Ovary (tissue), 7 donors: ENCODE measurements at regions not wholly inside any gene's neighbourhood (a gene's known extent, or its start where the extent isn't known, plus 50 kb on each side); places are given as distances from the start of the nearest gene placed in this dataset.
"Not testable (repeated sequence)": the region's sequence is repeated elsewhere in the genome, so short reads cannot be mapped to it uniquely, and the experiment has no call there.

Source experiments
- DNase-seq, 5 donors: peaks; one replicate each; pipeline ENCODE4 v3.0.0-alpha.2; 2019 to 2020
- H3K27ac ChIP-seq, 2 donors: fragments of 200-600 bp; one replicate each; pipeline versions ENCODE4 v1.5.1 to v1.8.0; 2019 to 2022
- H3K27me3 ChIP-seq: fragments of 200-600 bp; one replicate; pipeline ENCODE4 v1.8.0; 2022
- H3K36me3 ChIP-seq: fragments of 200-600 bp; sonication (generic); one replicate; pipeline ENCODE4 v1.5.1; 2019
- H3K4me1 ChIP-seq: one replicate; pipeline ENCODE4 v1.8.1; 2013; ENCODE audit warnings: mild to moderate bottlenecking, moderate library complexity; ENCODE audit not compliant: insufficient read depth
- H3K4me3 ChIP-seq: fragments of 200-600 bp; sonication (generic); one replicate; pipeline ENCODE4 v1.5.1; 2017
- H3K9me3 ChIP-seq, 2 donors: fragments of 200-600 bp in 1 of 2; sonication (generic) in 1 of 2; one replicate each; pipeline versions ENCODE4 v1.5.1 to v1.8.1; 2013 to 2019; ENCODE audit warnings: mild to moderate bottlenecking in 1 of 2, moderate library complexity in 1 of 2
- EP300 ChIP-seq: sonication (generic); formaldehyde crosslinking; IDR thresholded peaks from one replicate; pipeline ENCODE4 v1.6.1; 2017; ENCODE audit warnings: antibody characterized with exemption
- POLR2A ChIP-seq: fragments of 450-650 bp; IDR thresholded peaks from one replicate; pipeline ENCODE4 v1.6.1; 2017; ENCODE audit warnings: antibody characterized with exemption, mild to moderate bottlenecking, moderate library complexity
- WGBS, 3 donors: extraction: QIAGEN DNeasy Blood & Tissue Kit in 1 of 3; methylation state at CpG; one replicate each; pipeline versions ENCODE4 v1.1.5 to v1.1.7; 2013 to 2017; 5-methylcytosine and 5-hydroxymethylcytosine counted together
- intact Hi-C, 4 donors: fragments of 100-400 bp; cut with DNase I; formaldehyde crosslinking; loops; one replicate each; pipeline versions ENCODE4 v1.11.0 to v1.15.1; 2022 to 2023
- TF ChIP-seq, protein P1 (sequence below), 3 donors: fragments of 450-650 bp in 2 of 3; fragments of 200-600 bp in 1 of 3; IDR thresholded peaks; one replicate each; pipeline versions ENCODE4 v1.5.1 to v1.8.0; 2016 to 2022; ENCODE audit warnings: antibody characterized with exemption in 3 of 3, mild to moderate bottlenecking in 1 of 3
- donor health status: DM: no; HTN: no; CAD: no; lungs with moderate emphysema.
- donor health status: DM: no; HTN: no; CAD: no.
- donor health status: Bipolar disorder and iron deficiency.
- donor health status: DM: no; HTN: no; CAD: no.
- donor health status: DM: yes; HTN: yes; CAD: no.

GRCh38 chrX:142296421-142296820 is 91.3 kb upstream of the MAGEC2 start:
- Histone ChIP-seq H3K4me3 (no peak overlapping the region), H3K27me3 (no peaks in the 10 kb centered on the region), H3K4me1 (no peaks in the 10 kb centered on the region), H3K9me3 (no peaks in the 10 kb centered on the region), H3K36me3 (no peaks in the 10 kb centered on the region), H3K27ac (no peak overlapping the region)
- intact Hi-C loops: no loop called here
- TF ChIP-seq, protein P1, sequence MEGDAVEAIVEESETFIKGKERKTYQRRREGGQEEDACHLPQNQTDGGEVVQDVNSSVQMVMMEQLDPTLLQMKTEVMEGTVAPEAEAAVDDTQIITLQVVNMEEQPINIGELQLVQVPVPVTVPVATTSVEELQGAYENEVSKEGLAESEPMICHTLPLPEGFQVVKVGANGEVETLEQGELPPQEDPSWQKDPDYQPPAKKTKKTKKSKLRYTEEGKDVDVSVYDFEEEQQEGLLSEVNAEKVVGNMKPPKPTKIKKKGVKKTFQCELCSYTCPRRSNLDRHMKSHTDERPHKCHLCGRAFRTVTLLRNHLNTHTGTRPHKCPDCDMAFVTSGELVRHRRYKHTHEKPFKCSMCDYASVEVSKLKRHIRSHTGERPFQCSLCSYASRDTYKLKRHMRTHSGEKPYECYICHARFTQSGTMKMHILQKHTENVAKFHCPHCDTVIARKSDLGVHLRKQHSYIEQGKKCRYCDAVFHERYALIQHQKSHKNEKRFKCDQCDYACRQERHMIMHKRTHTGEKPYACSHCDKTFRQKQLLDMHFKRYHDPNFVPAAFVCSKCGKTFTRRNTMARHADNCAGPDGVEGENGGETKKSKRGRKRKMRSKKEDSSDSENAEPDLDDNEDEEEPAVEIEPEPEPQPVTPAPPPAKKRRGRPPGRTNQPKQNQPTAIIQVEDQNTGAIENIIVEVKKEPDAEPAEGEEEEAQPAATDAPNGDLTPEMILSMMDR (IDR thresholded peaks at IDR 0.05): no peak
- no peak for TF ChIP-seq POLR2A
- TF ChIP-seq EP300: no peak
- no peak for DNase-seq
- 68 to 81% (median 77%) methylated on average over 1 of the region's 1 CpG for WGBS, 3 donors

DNA sequence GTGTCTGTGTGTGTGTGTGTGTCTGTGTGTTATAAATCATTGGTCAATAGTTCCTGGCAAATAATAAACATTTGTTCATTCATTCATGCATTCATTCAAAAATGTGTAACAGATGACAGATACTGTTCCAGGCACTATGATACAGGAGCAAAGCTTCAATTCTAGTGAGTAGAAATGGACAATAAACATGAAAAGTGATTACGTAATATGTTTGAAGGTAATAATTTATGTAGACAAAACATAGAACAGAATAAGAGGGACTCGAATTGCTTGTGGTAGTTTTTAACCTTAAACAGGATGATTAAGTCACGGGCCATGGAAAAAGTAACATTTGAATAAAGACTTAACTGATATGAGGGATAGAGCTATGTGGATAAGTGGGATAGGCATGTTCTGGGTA is 90.1 kb upstream of the MAGEC2 start:
- TF ChIP-seq, protein P1 (IDR thresholded peaks at IDR 0.05): no peak
- no peak for TF ChIP-seq POLR2A
- TF ChIP-seq EP300: no peak
- Histone ChIP-seq H3K27ac (no peak overlapping the region), H3K36me3 (no peaks in the 10 kb centered on the region), H3K9me3 (no peaks in the 10 kb centered on the region), H3K27me3 (no peaks in the 10 kb centered on the region), H3K4me1 (no peaks in the 10 kb centered on the region), H3K4me3 (no peak overlapping the region)
- 53 to 67% (median 61%) methylated on average over 3 of the region's 3 CpGs for WGBS, 3 donors
- no peak for DNase-seq
- intact Hi-C loops: no loop called here

GRCh38 chrX:142270166-142270565 is 65.1 kb upstream of the MAGEC2 start:
- H3K4me3 ChIP-seq, H3K36me3 ChIP-seq, intact Hi-C loops, H3K27ac ChIP-seq, H3K27me3 ChIP-seq, H3K4me1 ChIP-seq, H3K9me3 ChIP-seq, DNase-seq: not testable (repeated sequence)
- WGBS, 3 donors: 81 to 88% (median 86%) methylated on average over 7 of the region's 7 CpGs

DNA sequence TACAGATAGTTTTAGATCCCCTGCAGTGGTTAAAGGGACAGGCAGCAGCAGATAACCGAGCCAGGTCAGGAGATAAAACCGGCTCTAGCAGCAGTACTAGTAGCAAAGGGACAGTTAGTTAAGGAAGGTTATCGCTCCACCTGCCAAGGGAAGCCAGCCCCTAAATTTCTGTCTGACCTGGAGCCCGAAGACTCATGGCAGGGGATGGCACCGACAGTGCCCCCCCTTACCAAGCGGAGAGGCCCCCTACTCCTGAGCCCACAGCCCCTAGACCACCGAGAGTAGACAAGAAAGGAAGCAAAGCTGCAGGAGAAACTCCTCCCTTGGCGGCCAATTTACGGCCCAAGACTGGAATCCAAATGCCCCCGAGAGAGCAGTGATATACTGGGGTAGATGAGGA is 61.3 kb upstream of the MAGEC2 start:
- Histone ChIP-seq H3K4me3 (no peak overlapping the region), H3K4me1 (no peaks in the 10 kb centered on the region), H3K27ac (no peak overlapping the region), H3K27me3 (no peaks in the 10 kb centered on the region), H3K36me3 (no peaks in the 10 kb centered on the region), H3K9me3 (no peaks in the 10 kb centered on the region)
- TF ChIP-seq EP300: no peak
- TF ChIP-seq POLR2A: no peak
- TF ChIP-seq, protein P1 (IDR thresholded peaks at IDR 0.05): no peak
- no peak for DNase-seq
- intact Hi-C loops: no loop called here
- WGBS, 3 donors: 81 to 84% (median 81%) methylated on average over 10 of the region's 10 CpGs

DNA sequence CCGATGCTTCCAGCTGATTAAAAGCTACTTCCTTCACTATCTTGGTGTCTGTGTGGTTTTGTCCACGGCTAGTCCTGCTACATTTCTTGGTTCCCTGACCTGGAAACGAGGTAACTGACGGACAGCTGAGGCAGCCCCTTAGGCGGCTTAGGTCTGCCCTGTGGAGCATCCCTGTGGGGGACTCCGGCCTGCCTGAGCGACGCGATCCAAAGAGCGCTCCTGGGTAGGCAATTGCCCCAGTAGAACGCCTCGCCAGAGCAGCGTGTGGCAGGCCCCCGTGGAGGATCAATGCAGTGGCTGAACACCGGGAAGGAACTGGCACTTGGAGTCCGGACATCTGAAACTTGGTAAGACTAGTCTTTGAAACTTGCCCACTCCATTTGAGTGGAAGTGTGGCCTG is 60.5 kb upstream of the MAGEC2 start:
- intact Hi-C loops, DNase-seq, H3K9me3 ChIP-seq, H3K4me3 ChIP-seq, H3K27ac ChIP-seq, H3K36me3 ChIP-seq, H3K27me3 ChIP-seq, H3K4me1 ChIP-seq: not testable (repeated sequence)
- 85 to 88% (median 85%) methylated on average over 16 of the region's 16 CpGs for WGBS, 3 donors

- Histone ChIP-seq H3K27me3 (no peaks in the 10 kb centered on the region), H3K9me3 (no peaks in the 10 kb centered on the region), H3K4me1 (no peaks in the 10 kb centered on the region), H3K27ac (no peak overlapping the region), H3K36me3 (no peaks in the 10 kb centered on the region), H3K4me3 (no peak overlapping the region)
- 44 to 53% (median 45%) methylated on average over 3 of the region's 3 CpGs for WGBS, 3 donors
- TF ChIP-seq POLR2A (no peak), EP300 (no peak)
- TF ChIP-seq, protein P1 (IDR thresholded peaks at IDR 0.05): no peak
- DNase-seq: no peak
- intact Hi-C loops: no loop called here
These were observed 51.8 kb upstream of the MAGEC2 start for GRCh38 chrX:142256935-142257334.
